Gastroesophageal sphincter (tissue), 4 donors: ENCODE measurements at regions not wholly inside any gene's neighbourhood (a gene's known extent, or its start where the extent isn't known, plus 50 kb on each side); places are given as distances from the start of the nearest gene placed in this dataset.

Experiments used
- ATAC-seq: fragments of 150-250 bp; one replicate; pipeline ENCODE4 v1.9.1; 2016; ENCODE audit warnings: mild to moderate bottlenecking, moderate library complexity
- H3K27ac ChIP-seq, 4 donors: fragments of 200-600 bp; sonication (generic) in 3 of 4; 1 replicate in 3 of 4; 2 replicates in 1 of 4; pipeline ENCODE4 v1.5.1; 2016 to 2019
- H3K27me3 ChIP-seq: fragments of 200-600 bp; sonication (generic); one replicate; pipeline ENCODE4 v1.5.1; 2019
- H3K36me3 ChIP-seq, 2 donors: fragments of 200-600 bp; sonication (generic); one replicate each; pipeline ENCODE4 v1.5.1; 2019; ENCODE audit warnings: control low read depth in 1 of 2
- H3K4me1 ChIP-seq, 3 donors: fragments of 200-600 bp; sonication (generic); 1 replicate in 2 of 3; 2 replicates in 1 of 3; pipeline ENCODE4 v1.5.1; 2016 to 2019; ENCODE audit warnings: control low read depth in 2 of 3
- H3K4me3 ChIP-seq, 2 donors: fragments of 200-600 bp; sonication (generic); one replicate each; pipeline ENCODE4 v1.5.1; 2019; ENCODE audit warnings: mild to moderate bottlenecking in 1 of 2, moderate library complexity in 1 of 2
- H3K9me3 ChIP-seq, 3 donors: fragments of 200-600 bp; sonication (generic); one replicate each; pipeline ENCODE4 v1.5.1; 2017 to 2019; ENCODE audit warnings: control low read depth in 2 of 3
- EP300 ChIP-seq: sonication (generic); formaldehyde crosslinking; IDR thresholded peaks from one replicate; pipeline ENCODE4 v1.6.1; 2017; ENCODE audit warnings: antibody characterized with exemption, mild to moderate bottlenecking
- POLR2A ChIP-seq, 2 donors: fragments of 450-650 bp; IDR thresholded peaks; one replicate each; pipeline ENCODE4 v1.6.1; 2017; ENCODE audit warnings: antibody characterized with exemption in 2 of 2, mild to moderate bottlenecking in 2 of 2, moderate library complexity in 1 of 2
- POLR2AphosphoS5 ChIP-seq: sonication (generic); formaldehyde crosslinking; IDR thresholded peaks from one replicate; pipeline ENCODE4 v1.6.1; 2017; ENCODE audit warnings: antibody characterized with exemption
- WGBS, 2 donors: methylation state at CpG; one replicate each; pipeline ENCODE4 v1.1.5; 2018; ENCODE audit warnings: low coverage in 1 of 2; 5-methylcytosine and 5-hydroxymethylcytosine counted together
- TF ChIP-seq, protein P1 (sequence below), 4 experiments: fragments of 200-600 bp in 2 of 4; fragments of 450-650 bp in 2 of 4; sonication (generic) in 1 of 4; IDR thresholded peaks; one replicate each; pipeline ENCODE4 v1.5.1; 2017 to 2019; ENCODE audit warnings: antibody characterized with exemption in 4 of 4, mild to moderate bottlenecking in 2 of 4, moderate library complexity in 2 of 4

DNA sequence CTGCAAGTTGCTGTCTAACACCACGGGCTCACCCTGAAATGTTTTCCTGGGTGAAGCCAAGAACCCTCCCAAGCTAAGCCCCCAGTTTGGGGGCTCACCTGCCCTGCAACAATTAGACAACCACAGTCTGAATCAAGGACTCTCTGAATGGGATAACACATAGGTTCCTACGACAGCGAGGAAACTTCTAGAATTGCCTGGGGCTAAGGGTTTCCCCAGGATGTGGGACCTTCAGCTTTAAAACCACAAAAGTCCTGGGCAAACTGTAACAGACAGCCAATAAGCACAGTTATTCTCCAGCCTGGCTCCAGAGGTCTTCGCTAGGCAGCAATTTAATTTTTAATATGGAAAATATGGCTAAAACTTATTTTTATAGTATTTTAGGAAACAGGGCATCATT lies 162.6 kb downstream of the PRKX start:
- no peaks in the 10 kb centered on the region for H3K36me3 ChIP-seq
- H3K27ac ChIP-seq = no peak overlapping the region
- TF ChIP-seq, protein P1, sequence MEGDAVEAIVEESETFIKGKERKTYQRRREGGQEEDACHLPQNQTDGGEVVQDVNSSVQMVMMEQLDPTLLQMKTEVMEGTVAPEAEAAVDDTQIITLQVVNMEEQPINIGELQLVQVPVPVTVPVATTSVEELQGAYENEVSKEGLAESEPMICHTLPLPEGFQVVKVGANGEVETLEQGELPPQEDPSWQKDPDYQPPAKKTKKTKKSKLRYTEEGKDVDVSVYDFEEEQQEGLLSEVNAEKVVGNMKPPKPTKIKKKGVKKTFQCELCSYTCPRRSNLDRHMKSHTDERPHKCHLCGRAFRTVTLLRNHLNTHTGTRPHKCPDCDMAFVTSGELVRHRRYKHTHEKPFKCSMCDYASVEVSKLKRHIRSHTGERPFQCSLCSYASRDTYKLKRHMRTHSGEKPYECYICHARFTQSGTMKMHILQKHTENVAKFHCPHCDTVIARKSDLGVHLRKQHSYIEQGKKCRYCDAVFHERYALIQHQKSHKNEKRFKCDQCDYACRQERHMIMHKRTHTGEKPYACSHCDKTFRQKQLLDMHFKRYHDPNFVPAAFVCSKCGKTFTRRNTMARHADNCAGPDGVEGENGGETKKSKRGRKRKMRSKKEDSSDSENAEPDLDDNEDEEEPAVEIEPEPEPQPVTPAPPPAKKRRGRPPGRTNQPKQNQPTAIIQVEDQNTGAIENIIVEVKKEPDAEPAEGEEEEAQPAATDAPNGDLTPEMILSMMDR (IDR thresholded peaks at IDR 0.05) = no peak
- TF ChIP-seq POLR2A (IDR thresholded peaks at IDR 0.05) = no peak
- TF ChIP-seq POLR2AphosphoS5 = no peak
- TF ChIP-seq EP300 = no peak
- no peak for ATAC-seq
- no peak overlapping the region for H3K4me3 ChIP-seq
- no peaks in the 10 kb centered on the region for H3K9me3 ChIP-seq
- H3K27me3 ChIP-seq = no peaks in the 10 kb centered on the region
- 74 to 100% methylated on average over 1 to 2 of the region's 4 CpGs for WGBS, 2 donors
- no peaks in the 10 kb centered on the region for H3K4me1 ChIP-seq

GRCh38 chrX:3550160-3550751 lies 163.2 kb downstream of the PRKX start:
- Histone ChIP-seq H3K27ac (no peak overlapping the region), H3K36me3 (no peaks in the 10 kb centered on the region), H3K9me3 (no peaks in the 10 kb centered on the region), H3K4me1 (no peaks in the 10 kb centered on the region), H3K4me3 (no peak overlapping the region), H3K27me3 (no peaks in the 10 kb centered on the region)
- WGBS, 2 donors = 88 to 96% methylated on average over 4 to 5 of the region's 8 CpGs
- no peak for ATAC-seq
- no peak for TF ChIP-seq EP300
- TF ChIP-seq POLR2A (IDR thresholded peaks at IDR 0.05) = no peak
- no peak for TF ChIP-seq POLR2AphosphoS5
- TF ChIP-seq, protein P1 (IDR thresholded peaks at IDR 0.05) = no peak

GRCh38 chrX:3549411-3549911 lies 164.0 kb downstream of the PRKX start:
- 29% methylated on average over 5 of the region's 13 CpGs; no CpG with 5 or more reads in 1 of the 2 donors for WGBS, 2 donors
- no peak overlapping the region for H3K27ac ChIP-seq
- no peaks in the 10 kb centered on the region for H3K27me3 ChIP-seq
- no peaks in the 10 kb centered on the region for H3K4me1 ChIP-seq
- no peak for ATAC-seq
- H3K36me3 ChIP-seq = no peaks in the 10 kb centered on the region
- H3K4me3 ChIP-seq = no peak overlapping the region
- TF ChIP-seq POLR2A (IDR thresholded peaks at IDR 0.05) = no peak
- no peak for TF ChIP-seq POLR2AphosphoS5
- TF ChIP-seq EP300 = no peak
- TF ChIP-seq, protein P1 (IDR thresholded peaks at IDR 0.05) = no peak
- no peaks in the 10 kb centered on the region for H3K9me3 ChIP-seq

- Histone ChIP-seq H3K9me3 (no peaks in the 10 kb centered on the region), H3K4me3 (no peak overlapping the region), H3K4me1 (no peaks in the 10 kb centered on the region), H3K27ac (no peak overlapping the region), H3K36me3 (no peaks in the 10 kb centered on the region), H3K27me3 (no peaks in the 10 kb centered on the region)
- 24 to 39% methylated on average over 8 to 9 of the region's 15 CpGs for WGBS, 2 donors
- TF ChIP-seq, protein P1 (IDR thresholded peaks at IDR 0.05) = peak in 1 of 4 experiments; percentile 20
- no peak for TF ChIP-seq POLR2A (IDR thresholded peaks at IDR 0.05)
- TF ChIP-seq EP300 = no peak
- ATAC-seq = peak; percentile 39
Observed at GRCh38 chrX:3548765-3549391, 164.6 kb downstream of the PRKX start.

GRCh38 chrX:3545901-3546300 lies 167.5 kb downstream of the PRKX start:
- Histone ChIP-seq H3K27ac (no peak overlapping the region), H3K4me1 (no peaks in the 10 kb centered on the region), H3K36me3 (no peaks in the 10 kb centered on the region), H3K9me3 (no peaks in the 10 kb centered on the region), H3K27me3 (no peaks in the 10 kb centered on the region), H3K4me3 (no peak overlapping the region)
- 72 to 76% methylated on average over 4 to 5 of the region's 5 CpGs for WGBS, 2 donors
- ATAC-seq = no peak
- TF ChIP-seq EP300 (no peak), POLR2AphosphoS5 (no peak), POLR2A (IDR thresholded peaks at IDR 0.05) (no peak)
- TF ChIP-seq, protein P1 (IDR thresholded peaks at IDR 0.05) = no peak
